SJSA1 (cell line): ENCODE measurements at regions not wholly inside any gene's neighbourhood (a gene's known extent, or its start where the extent isn't known, plus 50 kb on each side); places are given as distances from the start of the nearest gene placed in this dataset.

Experiments
- DNase-seq, 2 experiments: peaks; one replicate each; pipeline ENCODE4 v3.0.0-alpha.2; 2015 to 2020; ENCODE audit warnings: low spot score in 2 of 2, low read depth in 1 of 2
- H3K27ac ChIP-seq: fragments of 250-450 bp; sonication (Bioruptor Pico); 2 replicates; pipeline ENCODE4 v1.5.1; 2020; ENCODE audit warnings: mild to moderate bottlenecking, moderate library complexity
- H3K27me3 ChIP-seq: fragments of 250-450 bp; sonication (Bioruptor Pico); replicated peaks from 2 replicates; pipeline ENCODE4 v1.5.1; 2020; ENCODE audit warnings: mild to moderate bottlenecking, moderate library complexity
- H3K36me3 ChIP-seq: fragments of 250-450 bp; sonication (Bioruptor Pico); 2 replicates; pipeline ENCODE4 v1.5.1; 2020; ENCODE audit warnings: mild to moderate bottlenecking
- H3K4me1 ChIP-seq: fragments of 250-450 bp; sonication (Bioruptor Pico); replicated peaks from 2 replicates; pipeline ENCODE4 v1.6.1; 2021; ENCODE audit warnings: mild to moderate bottlenecking
- H3K4me3 ChIP-seq: fragments of 250-450 bp; sonication (Bioruptor Pico); 2 replicates; pipeline ENCODE4 v1.5.1; 2020; ENCODE audit warnings: mild to moderate bottlenecking
- H3K9me3 ChIP-seq: fragments of 250-450 bp; sonication (Bioruptor Pico); replicated peaks from 2 replicates; pipeline ENCODE4 v1.5.1; 2020; ENCODE audit warnings: mild to moderate bottlenecking

GRCh38 chr2:186195696-186196095 is 290.4 kb upstream of the ZC3H15 start:
- no peak for DNase-seq

GRCh38 chr2:186197955-186198354 is 288.1 kb upstream of the ZC3H15 start:
- Histone ChIP-seq H3K4me3 (no peak overlapping the region), H3K9me3 (no peaks in the 10 kb centered on the region), H3K4me1 (no peaks in the 10 kb centered on the region), H3K27me3 (0 out of 2 replicates have a peak, but pooled peaks cover 4% of the 10 kb centered on the region), H3K36me3 (no peaks in the 10 kb centered on the region), H3K27ac (no peak overlapping the region)
- DNase-seq = no peak

More at GRCh38 chr2:186195696-186196095, 290.4 kb upstream of the ZC3H15 start:
- Histone ChIP-seq H3K27me3 (0 out of 2 replicates have a peak, but pooled peaks cover 4% of the 10 kb centered on the region), H3K27ac (no peak overlapping the region), H3K4me1 (no peaks in the 10 kb centered on the region), H3K36me3 (no peaks in the 10 kb centered on the region), H3K9me3 (no peaks in the 10 kb centered on the region), H3K4me3 (no peak overlapping the region)

DNA sequence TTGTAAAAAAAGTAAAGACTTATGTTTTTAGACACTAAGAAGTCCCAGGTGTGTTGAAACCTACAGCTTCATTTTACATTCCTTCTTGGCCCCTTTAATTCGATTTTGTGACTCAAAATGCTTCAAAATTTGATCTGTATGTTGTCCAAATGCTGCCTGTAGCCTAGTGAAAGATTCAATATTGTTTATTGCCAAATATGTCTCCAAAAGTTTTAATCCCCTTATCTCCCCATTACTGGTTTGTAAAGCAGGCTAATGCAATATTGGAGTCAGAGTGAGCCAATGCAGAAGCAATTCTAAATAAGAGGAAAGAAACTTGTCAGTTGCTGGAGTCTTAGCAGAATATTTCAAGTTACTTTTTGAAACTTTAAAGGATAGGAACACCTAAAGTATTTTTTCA is 287.0 kb upstream of the ZC3H15 start:
- no peak overlapping the region for H3K4me3 ChIP-seq
- 0 out of 2 replicates have a peak, but pooled peaks cover 4% of the 10 kb centered on the region for H3K27me3 ChIP-seq
- no peak overlapping the region for H3K27ac ChIP-seq

DNA sequence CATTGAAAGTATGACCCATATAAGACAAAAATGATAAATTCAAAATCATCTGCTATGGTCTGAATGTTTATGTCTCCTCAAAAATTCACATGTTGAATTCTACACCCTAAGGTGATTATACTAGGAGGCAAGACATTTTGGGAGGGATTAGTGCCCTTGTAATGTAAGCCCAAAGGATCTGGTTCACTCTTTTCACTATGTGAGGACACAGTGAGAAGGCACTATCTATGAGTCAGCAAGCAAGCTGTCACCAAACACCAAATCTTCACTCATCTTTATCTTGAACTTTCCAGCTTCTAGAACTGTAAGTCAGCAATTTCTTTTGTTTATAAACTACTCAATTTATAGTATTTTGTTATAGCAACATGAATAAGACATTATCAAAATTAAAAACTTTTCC is 284.7 kb upstream of the ZC3H15 start:
- Histone ChIP-seq H3K27ac (no peak overlapping the region), H3K9me3 (no peaks in the 10 kb centered on the region), H3K27me3 (0 out of 2 replicates have a peak, but pooled peaks cover 4% of the 10 kb centered on the region), H3K4me3 (no peak overlapping the region), H3K4me1 (no peaks in the 10 kb centered on the region), H3K36me3 (no peaks in the 10 kb centered on the region)
- DNase-seq = no peak

More for the DNA sequence above, 287.0 kb upstream of the ZC3H15 start:
- no peak for DNase-seq
- H3K4me1 ChIP-seq = no peaks in the 10 kb centered on the region
- no peaks in the 10 kb centered on the region for H3K36me3 ChIP-seq
- no peaks in the 10 kb centered on the region for H3K9me3 ChIP-seq

- H3K9me3 ChIP-seq = no peaks in the 10 kb centered on the region
- H3K36me3 ChIP-seq = no peaks in the 10 kb centered on the region
- no peaks in the 10 kb centered on the region for H3K27me3 ChIP-seq
- no peaks in the 10 kb centered on the region for H3K4me1 ChIP-seq
- H3K4me3 ChIP-seq = no peak overlapping the region
- no peak overlapping the region for H3K27ac ChIP-seq
- no peak for DNase-seq
These were observed 280.7 kb upstream of the ZC3H15 start for GRCh38 chr2:186205254-186205911.

- no peaks in the 10 kb centered on the region for H3K27me3 ChIP-seq
- DNase-seq = no peak
- H3K9me3 ChIP-seq = no peaks in the 10 kb centered on the region
- no peaks in the 10 kb centered on the region for H3K36me3 ChIP-seq
- H3K4me3 ChIP-seq = no peak overlapping the region
- no peak overlapping the region for H3K27ac ChIP-seq
- H3K4me1 ChIP-seq = no peaks in the 10 kb centered on the region
These were observed 276.5 kb upstream of the ZC3H15 start for GRCh38 chr2:186209532-186209931.

DNA sequence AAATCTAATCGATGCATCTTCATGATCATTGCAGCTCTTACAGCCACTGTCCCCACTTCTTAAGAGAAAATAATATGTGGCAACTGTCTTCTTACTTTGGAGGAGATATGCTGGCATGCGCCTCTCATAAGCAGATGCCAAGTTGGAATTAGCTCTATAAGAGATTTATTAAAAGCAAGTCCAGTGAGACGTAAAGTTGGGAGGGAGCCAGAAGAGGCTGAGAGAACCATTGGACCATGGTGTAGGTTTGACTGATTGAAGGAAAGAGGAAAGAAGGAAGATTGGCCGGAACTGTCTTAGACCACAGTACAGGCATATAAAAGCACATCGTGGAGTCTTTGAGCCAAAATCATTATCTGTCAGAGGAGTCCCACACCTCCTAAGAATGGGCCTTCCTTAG is 265.7 kb upstream of the ZC3H15 start:
- Histone ChIP-seq H3K27me3 (no peaks in the 10 kb centered on the region), H3K4me1 (no peaks in the 10 kb centered on the region), H3K36me3 (no peaks in the 10 kb centered on the region), H3K9me3 (no peaks in the 10 kb centered on the region), H3K4me3 (no peak overlapping the region), H3K27ac (no peak overlapping the region)
- DNase-seq = no peak

DNA sequence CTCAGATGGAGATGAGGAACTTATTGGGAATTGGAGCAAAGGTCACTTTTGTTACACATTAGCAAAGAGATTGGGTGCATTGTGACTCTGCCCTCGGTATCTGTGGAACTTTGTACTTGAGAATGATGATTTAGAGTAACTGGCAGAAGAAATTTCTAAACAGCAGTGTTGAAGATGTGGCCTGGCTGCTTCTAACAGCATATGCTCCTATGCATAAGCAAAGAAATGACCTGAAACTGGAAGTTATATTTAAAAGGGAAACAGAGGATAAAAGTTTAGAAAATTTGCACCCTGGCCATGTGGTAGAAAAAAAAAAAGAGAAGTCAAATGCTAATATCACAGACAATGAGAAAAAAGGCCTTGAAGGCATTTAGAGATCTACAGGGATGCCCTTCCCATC is 256.8 kb upstream of the ZC3H15 start:
- Histone ChIP-seq H3K36me3 (no peaks in the 10 kb centered on the region), H3K27me3 (no peaks in the 10 kb centered on the region), H3K4me1 (no peaks in the 10 kb centered on the region), H3K9me3 (peaks cover 3% of the 10 kb centered on the region), H3K27ac (no peak overlapping the region), H3K4me3 (no peak overlapping the region)
- DNase-seq = no peak

DNA sequence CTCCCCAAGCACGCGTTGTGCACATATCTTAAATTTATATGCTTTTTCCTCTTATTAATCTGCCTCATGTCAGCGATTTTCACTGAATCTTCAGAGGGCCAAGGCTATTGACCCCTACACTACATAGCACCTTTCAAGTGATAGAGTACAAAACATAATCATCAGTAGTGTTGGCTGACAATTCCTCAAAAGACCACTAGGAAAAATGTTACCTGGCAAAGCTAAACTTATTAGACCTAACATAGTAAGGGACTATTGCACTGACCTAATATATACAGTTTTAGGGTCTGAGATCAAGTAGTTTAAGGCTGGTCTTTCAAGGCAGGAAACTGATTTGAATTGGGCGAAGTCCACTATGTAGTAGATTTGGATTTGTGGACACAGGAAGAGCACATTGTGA is 244.2 kb upstream of the ZC3H15 start:
- Histone ChIP-seq H3K27ac (no peak overlapping the region), H3K4me3 (no peak overlapping the region), H3K27me3 (no peaks in the 10 kb centered on the region; the same call in 1 of the 2 replicates), H3K36me3 (no peaks in the 10 kb centered on the region), H3K9me3 (no peaks in the 10 kb centered on the region), H3K4me1 (no peaks in the 10 kb centered on the region)
- DNase-seq = no peak

- Histone ChIP-seq H3K4me3 (no peak overlapping the region), H3K36me3 (no peaks in the 10 kb centered on the region), H3K9me3 (no peaks in the 10 kb centered on the region), H3K27me3 (no peaks in the 10 kb centered on the region), H3K27ac (no peak overlapping the region), H3K4me1 (no peaks in the 10 kb centered on the region)
- DNase-seq = no peak
These were observed 231.3 kb upstream of the ZC3H15 start for GRCh38 chr2:186254759-186255158.

- no peaks in the 10 kb centered on the region for H3K4me1 ChIP-seq
- no peak overlapping the region for H3K27ac ChIP-seq
- no peak for DNase-seq
- H3K9me3 ChIP-seq = no peaks in the 10 kb centered on the region
- H3K4me3 ChIP-seq = no peak overlapping the region
- no peaks in the 10 kb centered on the region for H3K36me3 ChIP-seq
- H3K27me3 ChIP-seq = no peaks in the 10 kb centered on the region
These were observed 230.2 kb upstream of the ZC3H15 start for GRCh38 chr2:186255823-186256222.

DNA sequence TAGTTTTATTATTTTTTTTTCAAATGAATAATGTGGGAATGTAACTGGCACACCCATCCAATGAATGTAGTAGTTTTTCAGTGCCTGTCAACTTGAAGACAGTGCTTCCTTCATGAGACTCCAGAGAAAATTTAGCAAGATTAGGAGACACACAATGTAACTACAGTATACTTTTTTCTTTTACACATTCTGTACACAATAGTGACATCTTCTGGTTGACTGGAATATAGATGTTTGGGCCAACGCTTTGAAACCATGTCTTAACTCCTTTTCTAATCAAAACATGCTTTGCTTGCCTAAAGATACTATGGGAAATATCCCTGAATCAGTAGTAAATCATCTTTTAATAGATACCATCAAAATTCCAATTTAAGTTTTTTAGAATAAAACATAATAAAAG is 229.5 kb upstream of the ZC3H15 start:
- no peak overlapping the region for H3K4me3 ChIP-seq
- no peaks in the 10 kb centered on the region for H3K4me1 ChIP-seq
- peak in 1 of 2 experiments; percentile 4 for DNase-seq
- H3K9me3 ChIP-seq = no peaks in the 10 kb centered on the region
- no peak overlapping the region for H3K27ac ChIP-seq
- H3K27me3 ChIP-seq = no peaks in the 10 kb centered on the region
- no peaks in the 10 kb centered on the region for H3K36me3 ChIP-seq

DNA sequence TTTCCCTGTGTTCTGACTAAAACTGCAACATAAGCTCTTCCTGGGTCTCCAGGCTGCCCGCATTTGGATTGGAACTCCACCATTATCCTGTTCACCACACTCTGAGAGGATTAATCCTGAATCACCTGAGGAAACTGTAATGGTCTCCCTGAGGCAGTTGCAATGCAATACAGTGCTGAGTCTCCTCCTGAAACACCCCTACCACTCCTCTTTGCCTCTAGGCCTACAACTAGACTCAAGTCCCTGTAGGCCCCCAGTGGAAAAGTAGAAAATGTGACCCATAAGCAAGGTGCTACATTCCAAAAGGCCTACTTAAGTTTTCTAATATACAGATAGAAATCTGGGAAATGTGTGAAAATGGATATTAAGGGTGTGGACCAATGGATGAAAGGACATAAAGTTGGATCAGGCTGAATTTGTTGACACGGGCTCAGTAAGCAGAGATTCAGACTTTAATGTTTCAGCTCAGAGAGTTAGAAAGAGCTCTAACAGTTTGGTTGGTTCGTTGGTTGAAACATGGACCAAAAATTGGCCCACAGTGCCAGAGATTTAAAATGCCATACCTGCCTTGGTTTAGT is 222.3 kb upstream of the ZC3H15 start:
- no peaks in the 10 kb centered on the region for H3K27me3 ChIP-seq
- H3K4me1 ChIP-seq = no peaks in the 10 kb centered on the region
- H3K27ac ChIP-seq = no peak overlapping the region
- H3K4me3 ChIP-seq = no peak overlapping the region
- no peaks in the 10 kb centered on the region for H3K36me3 ChIP-seq
- DNase-seq = no peak
- no peaks in the 10 kb centered on the region for H3K9me3 ChIP-seq

- Histone ChIP-seq H3K36me3 (no peaks in the 10 kb centered on the region), H3K4me1 (no peaks in the 10 kb centered on the region), H3K27me3 (no peaks in the 10 kb centered on the region)
These were observed 216.5 kb upstream of the ZC3H15 start for GRCh38 chr2:186269536-186269935.

More at GRCh38 chr2:186269536-186269935, 216.5 kb upstream of the ZC3H15 start:
- Histone ChIP-seq H3K4me3 (no peak overlapping the region), H3K9me3 (no peaks in the 10 kb centered on the region), H3K27ac (no peak overlapping the region)
- no peak for DNase-seq
